Transverse colon (tissue), 4 donors: ENCODE measurements at regions not wholly inside any gene's neighbourhood (a gene's known extent, or its start where the extent isn't known, plus 50 kb on each side); places are given as distances from the start of the nearest gene placed in this dataset.

ENCODE experiments used
- POLR2A ChIP-seq: fragments of 450-650 bp; IDR thresholded peaks from one replicate; pipeline ENCODE4 v1.6.1; 2016; ENCODE audit warnings: antibody characterized with exemption, mild to moderate bottlenecking, moderate library complexity
- POLR2AphosphoS5 ChIP-seq, 3 donors: sonication (generic); formaldehyde crosslinking; IDR thresholded peaks; one replicate each; pipeline ENCODE4 v1.6.1; 2016; ENCODE audit warnings: antibody characterized with exemption in 3 of 3
- TF ChIP-seq, protein P1 (sequence below), 5 experiments: fragments of 200-600 bp in 3 of 5; fragments of 450-650 bp in 2 of 5; sonication (generic) in 3 of 5; IDR thresholded peaks; 1 replicate in 2 of 5; 2 replicates in 3 of 5; pipeline ENCODE4 v1.5.1; 2016 to 2017; ENCODE audit warnings: antibody characterized with exemption in 5 of 5, inconsistent platforms in 3 of 5, mild to moderate bottlenecking in 2 of 5, moderate library complexity in 1 of 5

DNA sequence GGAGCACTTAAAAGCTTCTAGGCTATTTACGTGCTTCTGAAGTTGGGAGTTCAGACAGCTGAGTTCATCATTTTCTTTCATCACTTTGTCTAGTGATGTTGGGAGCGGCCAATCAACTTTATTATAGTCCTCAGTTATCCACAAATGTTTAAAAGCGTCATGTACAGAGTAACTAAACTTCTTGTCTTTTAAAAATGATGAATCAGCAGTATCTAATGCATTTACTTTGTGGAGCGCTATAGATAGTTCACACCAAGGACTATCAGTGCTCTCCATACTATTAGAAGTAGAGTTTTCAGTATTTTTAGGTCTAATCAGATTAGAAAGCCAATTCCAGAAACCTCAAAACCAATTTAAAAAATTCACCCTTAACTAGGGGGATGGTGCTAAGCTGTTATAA lies 778.7 kb upstream of the PRMT6 start:
- TF ChIP-seq POLR2AphosphoS5 (IDR thresholded peaks at IDR 0.05) (no peak), POLR2A (no peak)
- TF ChIP-seq, protein P1, sequence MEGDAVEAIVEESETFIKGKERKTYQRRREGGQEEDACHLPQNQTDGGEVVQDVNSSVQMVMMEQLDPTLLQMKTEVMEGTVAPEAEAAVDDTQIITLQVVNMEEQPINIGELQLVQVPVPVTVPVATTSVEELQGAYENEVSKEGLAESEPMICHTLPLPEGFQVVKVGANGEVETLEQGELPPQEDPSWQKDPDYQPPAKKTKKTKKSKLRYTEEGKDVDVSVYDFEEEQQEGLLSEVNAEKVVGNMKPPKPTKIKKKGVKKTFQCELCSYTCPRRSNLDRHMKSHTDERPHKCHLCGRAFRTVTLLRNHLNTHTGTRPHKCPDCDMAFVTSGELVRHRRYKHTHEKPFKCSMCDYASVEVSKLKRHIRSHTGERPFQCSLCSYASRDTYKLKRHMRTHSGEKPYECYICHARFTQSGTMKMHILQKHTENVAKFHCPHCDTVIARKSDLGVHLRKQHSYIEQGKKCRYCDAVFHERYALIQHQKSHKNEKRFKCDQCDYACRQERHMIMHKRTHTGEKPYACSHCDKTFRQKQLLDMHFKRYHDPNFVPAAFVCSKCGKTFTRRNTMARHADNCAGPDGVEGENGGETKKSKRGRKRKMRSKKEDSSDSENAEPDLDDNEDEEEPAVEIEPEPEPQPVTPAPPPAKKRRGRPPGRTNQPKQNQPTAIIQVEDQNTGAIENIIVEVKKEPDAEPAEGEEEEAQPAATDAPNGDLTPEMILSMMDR (IDR thresholded peaks at IDR 0.05): no peak
